ENCODE measurements at regions not wholly inside any gene's neighbourhood (a gene's known extent, or its start where the extent isn't known, plus 50 kb on each side); places are given as distances from the start of the nearest gene placed in this dataset.

GRCh38 chr10:52999681-53000080 is 227.1 kb upstream of the MBL2 start:
- no peak for TF ChIP-seq POLR2A (IDR thresholded peaks at IDR 0.05)
- no peak for TF ChIP-seq POLR2AphosphoS5 (IDR thresholded peaks at IDR 0.05)
